ENCODE measurements at regions not wholly inside any gene's neighbourhood (a gene's known extent, or its start where the extent isn't known, plus 50 kb on each side); places are given as distances from the start of the nearest gene placed in this dataset.
A peak's percentile ranks its signal among the peaks of the same experiment; 100 is the strongest.

DNA sequence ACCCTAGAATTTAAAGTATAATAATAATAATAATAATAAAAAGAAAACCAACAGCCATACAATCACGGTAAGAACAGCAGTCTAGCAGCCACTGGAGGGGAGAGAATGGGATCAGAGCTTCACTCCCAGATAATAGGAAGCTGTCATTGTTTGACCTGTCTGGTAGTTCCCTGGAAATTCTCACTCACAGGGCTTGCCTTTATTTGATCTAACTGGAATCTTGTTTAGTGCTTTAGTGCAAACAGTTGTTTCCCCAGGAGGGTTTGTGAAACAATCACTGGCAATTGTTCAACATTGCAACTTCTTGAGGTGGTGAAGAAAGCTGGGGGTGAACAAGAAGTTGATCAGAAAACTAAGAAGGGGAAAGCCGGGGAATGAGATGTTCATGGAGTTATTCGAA is 68.7 kb upstream of the PTCSC3 start:
- Mint-ChIP-seq H3K4me1 (no peaks in the 10 kb centered on the region), H3K27ac (no peak overlapping the region), H3K27me3 (peaks cover 3 to 19% (median 7%) of the 10 kb centered on the region in 5 donors), H3K9me3 (peaks cover 0 to 22% (median 8%) of the 10 kb centered on the region in 9 donors), H3K4me3 (no peak overlapping the region), H3K36me3 (no peaks in the 10 kb centered on the region)
- POLR2A ChIA-PET, result no interaction called here
- DNase-seq (no peak), ATAC-seq (no peak)

DNA sequence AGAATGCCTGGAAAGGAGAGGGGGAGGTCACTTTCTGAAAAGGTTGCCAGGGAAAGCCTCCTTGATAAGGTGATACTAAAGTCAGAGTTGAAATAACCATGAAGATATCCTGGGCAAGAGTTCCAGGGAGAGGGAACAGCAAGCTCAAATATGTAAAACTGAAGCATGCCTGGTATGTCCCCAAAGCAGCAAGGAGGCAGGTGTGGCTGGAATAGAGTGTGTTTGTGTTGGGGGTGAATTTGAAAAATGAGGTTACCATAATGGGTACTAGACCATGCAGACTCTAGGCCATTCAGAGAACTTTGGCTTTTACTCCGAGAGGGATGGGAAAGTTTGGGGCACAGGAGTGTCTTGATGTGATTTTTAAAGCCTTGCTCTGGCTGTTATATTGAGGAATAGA is 66.7 kb upstream of the PTCSC3 start:
- no peak overlapping the region for H3K27ac Mint-ChIP-seq
- no peak overlapping the region for H3K4me3 Mint-ChIP-seq
- ATAC-seq (no peak), DNase-seq (no peak)
- H3K9me3 Mint-ChIP-seq, result peaks cover 0 to 7% (median 0%) of the 10 kb centered on the region in 9 donors
- no peaks in the 10 kb centered on the region for H3K36me3 Mint-ChIP-seq
- POLR2A ChIA-PET, result no interaction called here
- H3K27me3 Mint-ChIP-seq, result peaks cover 13 to 29% (median 19%) of the 10 kb centered on the region in 5 donors
- H3K4me1 Mint-ChIP-seq, result no peaks in the 10 kb centered on the region

DNA sequence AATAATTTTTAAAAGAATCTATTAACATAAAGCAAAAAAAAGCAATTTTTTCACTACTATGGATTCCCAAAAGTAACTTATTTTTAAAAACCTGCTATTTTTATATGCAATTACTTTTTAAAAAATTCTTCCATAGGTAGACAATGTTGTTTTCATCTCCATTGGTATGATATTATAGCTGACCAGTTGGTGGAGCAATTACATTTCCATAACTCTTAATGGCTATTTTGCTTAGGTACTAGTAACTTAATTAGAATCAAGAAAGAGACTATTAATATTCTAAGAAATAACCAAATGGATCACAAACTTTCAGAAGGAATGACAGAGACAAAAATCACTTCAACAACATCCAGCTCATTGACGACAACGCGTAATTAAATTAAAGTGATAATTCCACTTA is 64.7 kb upstream of the PTCSC3 start:
- POLR2A ChIA-PET, result no interaction called here
- Mint-ChIP-seq H3K4me1 (no peaks in the 10 kb centered on the region), H3K27me3 (peaks cover 17 to 26% (median 20%) of the 10 kb centered on the region in 5 donors), H3K27ac (no peak overlapping the region), H3K36me3 (no peaks in the 10 kb centered on the region), H3K9me3 (no peaks in the 10 kb centered on the region), H3K4me3 (no peak overlapping the region)
- DNase-seq, result no peak
- no peak for ATAC-seq

DNA sequence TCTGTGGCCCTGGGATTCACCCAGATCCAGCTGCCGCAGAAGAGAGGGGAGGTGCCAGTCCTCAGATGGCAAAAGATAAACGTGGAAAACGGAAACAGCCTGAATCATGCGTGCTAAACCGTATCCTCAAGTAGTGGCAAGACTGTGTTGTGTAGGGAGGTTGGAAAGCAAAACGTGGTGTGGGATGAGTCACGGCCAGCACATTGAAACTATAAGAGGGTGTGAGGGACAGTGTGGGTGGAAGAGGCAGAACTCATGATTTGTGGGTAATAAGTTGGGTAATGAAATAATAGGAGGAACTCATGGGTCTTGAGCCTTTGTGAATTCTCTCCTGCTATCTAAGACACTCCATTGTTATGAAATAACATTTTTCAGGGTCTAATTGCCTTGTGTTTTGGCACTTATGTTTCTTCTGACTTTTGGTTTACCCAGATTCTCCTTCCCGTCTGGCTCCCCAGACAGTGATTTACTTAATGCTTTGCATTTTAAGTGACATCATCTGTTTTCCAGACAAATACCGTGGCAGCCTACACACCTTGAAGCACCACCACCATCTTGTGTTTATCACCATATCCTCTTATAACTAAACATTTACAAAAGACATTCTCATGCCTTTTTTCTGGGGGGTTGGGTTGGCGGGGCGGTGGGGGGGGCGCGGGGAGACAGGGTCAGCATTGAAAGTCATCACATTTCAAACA is 62.3 kb upstream of the PTCSC3 start:
- H3K4me1 Mint-ChIP-seq, result no peaks in the 10 kb centered on the region
- no peak overlapping the region for H3K4me3 Mint-ChIP-seq
- no peaks in the 10 kb centered on the region for H3K36me3 Mint-ChIP-seq
- peaks cover 0 to 2% (median 0%) of the 10 kb centered on the region in 9 donors for H3K9me3 Mint-ChIP-seq
- no peak for ATAC-seq
- no peak for DNase-seq
- POLR2A ChIA-PET, result no interaction called here
- no peak overlapping the region for H3K27ac Mint-ChIP-seq
- peaks cover 18 to 45% (median 21%) of the 10 kb centered on the region in 5 donors for H3K27me3 Mint-ChIP-seq

DNA sequence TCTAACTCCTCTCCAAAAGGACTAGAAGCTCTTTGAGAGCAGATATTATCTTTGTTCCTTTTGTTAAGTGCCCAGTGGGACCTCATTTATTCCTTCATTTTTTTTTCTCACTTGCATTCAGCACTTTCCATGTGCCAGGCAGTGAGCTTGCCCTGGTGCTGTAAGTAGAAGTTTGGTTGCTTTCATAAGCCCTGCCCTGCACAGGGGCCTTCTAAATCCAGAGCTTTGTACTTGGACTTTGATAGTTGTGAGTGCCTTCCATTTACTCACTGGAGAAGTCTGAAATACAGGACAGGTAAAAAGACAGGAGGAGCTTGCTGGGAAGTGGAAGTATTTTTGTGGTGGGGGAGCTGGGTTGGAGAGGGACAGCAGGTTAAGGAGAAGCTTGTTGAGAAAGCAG is 56.7 kb upstream of the PTCSC3 start:
- Mint-ChIP-seq H3K4me1 (no peaks in the 10 kb centered on the region), H3K9me3 (peaks cover 0 to 2% (median 0%) of the 10 kb centered on the region in 9 donors), H3K27ac (no peak overlapping the region), H3K36me3 (no peaks in the 10 kb centered on the region), H3K27me3 (peaks cover 5 to 31% (median 15%) of the 10 kb centered on the region in 5 donors), H3K4me3 (no peak overlapping the region)
- POLR2A ChIA-PET, result no interaction called here
- DNase-seq (no peak), ATAC-seq (no peak)

DNA sequence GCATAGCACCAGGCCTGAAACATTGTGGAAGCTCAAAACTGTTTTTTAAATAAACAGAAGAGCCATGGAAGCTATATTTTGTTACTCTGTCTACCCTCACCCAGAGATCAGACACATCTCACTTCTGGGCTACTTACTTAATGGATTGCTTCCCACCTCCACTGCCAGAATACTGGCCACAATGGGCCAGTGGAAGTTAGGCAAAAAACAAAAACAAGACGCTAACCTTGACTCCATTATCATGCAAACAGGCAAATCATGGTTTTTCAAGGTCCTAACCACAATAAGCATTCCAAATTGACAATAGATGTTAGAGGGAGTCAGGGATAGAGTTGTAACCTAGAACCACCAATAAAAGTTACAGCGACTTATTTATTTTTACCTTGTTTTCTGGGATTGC is 52.7 kb upstream of the PTCSC3 start:
- no peaks in the 10 kb centered on the region for H3K36me3 Mint-ChIP-seq
- no peak overlapping the region for H3K27ac Mint-ChIP-seq
- DNase-seq (no peak), ATAC-seq (no peak)
- H3K9me3 Mint-ChIP-seq, result no peaks in the 10 kb centered on the region
- POLR2A ChIA-PET, result no interaction called here
- no peaks in the 10 kb centered on the region for H3K4me1 Mint-ChIP-seq
- peaks cover 0 to 26% (median 13%) of the 10 kb centered on the region in 5 donors for H3K27me3 Mint-ChIP-seq
- no peak overlapping the region for H3K4me3 Mint-ChIP-seq

DNA sequence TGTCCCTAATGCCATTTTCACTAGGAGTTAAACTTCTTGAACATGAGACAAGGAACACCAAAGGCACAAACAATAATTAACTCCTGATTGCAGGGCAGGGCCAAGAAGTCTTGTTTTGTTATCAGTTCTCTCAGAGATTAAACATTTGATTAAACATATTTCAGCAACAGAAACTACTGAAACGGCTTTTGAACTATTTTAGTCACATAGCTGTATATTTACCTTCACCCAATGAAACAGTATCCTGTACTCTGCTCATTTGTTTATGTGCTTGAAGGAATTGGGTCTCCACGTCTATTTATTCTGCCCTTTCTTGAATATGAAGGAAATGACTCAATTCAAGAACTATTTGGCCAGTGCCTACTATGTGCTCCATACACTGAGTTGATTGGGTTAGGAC is 51.3 kb upstream of the PTCSC3 start:
- Mint-ChIP-seq H3K27me3 (peaks cover 0 to 28% (median 13%) of the 10 kb centered on the region in 5 donors), H3K27ac (peak overlapping the region in 1 of 10 donors; percentile 54), H3K9me3 (no peaks in the 10 kb centered on the region), H3K4me1 (no peaks in the 10 kb centered on the region), H3K36me3 (no peaks in the 10 kb centered on the region), H3K4me3 (no peak overlapping the region)
- DNase-seq (no peak), ATAC-seq (no peak)
- POLR2A ChIA-PET, result no interaction called here

DNA sequence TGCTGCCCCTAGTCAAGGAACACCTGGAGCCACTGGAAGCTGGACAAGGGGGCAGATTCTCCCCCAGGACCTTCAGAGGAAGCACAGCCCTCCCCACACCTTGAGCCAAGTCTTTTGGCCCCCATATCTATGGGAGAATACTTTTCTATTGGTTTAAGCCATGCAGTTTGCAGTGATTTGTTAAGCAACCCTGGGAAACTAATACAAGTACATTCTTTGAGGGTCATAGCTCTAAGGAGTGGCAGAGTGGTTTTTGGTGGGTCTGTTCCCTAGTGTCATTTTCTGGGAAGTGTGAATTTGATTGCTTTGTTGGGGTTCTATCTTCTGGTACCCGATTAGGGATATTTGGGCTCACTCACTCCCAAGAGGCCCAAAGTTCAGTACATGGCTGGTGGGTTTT is 50.8 kb upstream of the PTCSC3 start:
- no peaks in the 10 kb centered on the region for H3K36me3 Mint-ChIP-seq
- peak overlapping the region in 1 of 10 donors; percentile 54 for H3K27ac Mint-ChIP-seq
- ATAC-seq, result no peak
- H3K4me1 Mint-ChIP-seq, result no peaks in the 10 kb centered on the region
- H3K9me3 Mint-ChIP-seq, result no peaks in the 10 kb centered on the region
- POLR2A ChIA-PET, result no interaction called here
- no peak for DNase-seq
- H3K4me3 Mint-ChIP-seq, result no peak overlapping the region
- peaks cover 0 to 32% (median 13%) of the 10 kb centered on the region in 5 donors for H3K27me3 Mint-ChIP-seq

Measured in naive thymus-derived CD8-positive, alpha-beta T cell (primary cell).